Kidney tubule cell (primary cell): ENCODE measurements at regions not wholly inside any gene's neighbourhood (a gene's known extent, or its start where the extent isn't known, plus 50 kb on each side); places are given as distances from the start of the nearest gene placed in this dataset.
A peak's percentile ranks its signal among the peaks of the same experiment; 100 is the strongest.
"Not testable (repeated sequence)": the region's sequence is repeated elsewhere in the genome, so short reads cannot be mapped to it uniquely, and the experiment has no call there.

ENCODE experiments used
- DNase-seq: peaks from one replicate; pipeline ENCODE4 v3.0.0-alpha.2; 2018; ENCODE audit warnings: low spot score

GRCh38 chr2:83874712-83875430 is 584.2 kb downstream of the SUCLG1 start:
- DNase-seq, result no peak

- no peak for DNase-seq
These were observed 585.0 kb downstream of the SUCLG1 start for GRCh38 chr2:83874066-83874465.

- DNase-seq, result no peak
These were observed 586.0 kb downstream of the SUCLG1 start for GRCh38 chr2:83873110-83873509.

- no peak for DNase-seq
These were observed 592.9 kb downstream of the SUCLG1 start for GRCh38 chr2:83866211-83866610.

- no peak for DNase-seq
These were observed 596.5 kb downstream of the SUCLG1 start for GRCh38 chr2:83862600-83862999.

- no peak for DNase-seq
These were observed 598.8 kb downstream of the SUCLG1 start for GRCh38 chr2:83860320-83860719.

- no peak for DNase-seq
These were observed 599.5 kb downstream of the SUCLG1 start for GRCh38 chr2:83859553-83859952.

- no peak for DNase-seq
These were observed 608.0 kb downstream of the SUCLG1 start for GRCh38 chr2:83851066-83851465.

GRCh38 chr2:83850071-83850725 is 608.9 kb downstream of the SUCLG1 start:
- no peak for DNase-seq

- DNase-seq, result no peak
These were observed 614.6 kb downstream of the SUCLG1 start for GRCh38 chr2:83844490-83844889.

GRCh38 chr2:83842421-83842820 is 616.7 kb downstream of the SUCLG1 start:
- no peak for DNase-seq

GRCh38 chr2:83837823-83838222 is 621.3 kb downstream of the SUCLG1 start:
- no peak for DNase-seq

- DNase-seq, result no peak
These were observed 631.5 kb downstream of the SUCLG1 start for GRCh38 chr2:83827618-83828017.

GRCh38 chr2:83826577-83826976 is 632.5 kb downstream of the SUCLG1 start:
- DNase-seq, result no peak

GRCh38 chr2:83823229-83823628 is 635.9 kb downstream of the SUCLG1 start:
- no peak for DNase-seq

- DNase-seq, result peak; percentile 6
These were observed 641.6 kb downstream of the SUCLG1 start for GRCh38 chr2:83817511-83817910.

GRCh38 chr2:83808878-83809277 is 650.2 kb downstream of the SUCLG1 start:
- no peak for DNase-seq

- DNase-seq, result no peak
These were observed 656.5 kb downstream of the SUCLG1 start for GRCh38 chr2:83802604-83803003.

GRCh38 chr2:83795777-83796176 is 663.3 kb downstream of the SUCLG1 start:
- no peak for DNase-seq

- DNase-seq, result not testable (repeated sequence)
These were observed 668.6 kb downstream of the SUCLG1 start for GRCh38 chr2:83790467-83790866.

GRCh38 chr2:83789674-83790073 is 669.4 kb downstream of the SUCLG1 start:
- DNase-seq, result not testable (repeated sequence)

- not testable (repeated sequence) for DNase-seq
These were observed 670.0 kb downstream of the SUCLG1 start for GRCh38 chr2:83788938-83789566.

- no peak for DNase-seq
These were observed 671.9 kb downstream of the SUCLG1 start for GRCh38 chr2:83787189-83787588.
